ENCODE measurements at regions not wholly inside any gene's neighbourhood (a gene's known extent, or its start where the extent isn't known, plus 50 kb on each side); places are given as distances from the start of the nearest gene placed in this dataset.
A peak's percentile ranks its signal among the peaks of the same experiment; 100 is the strongest.
"Not testable (repeated sequence)": the region's sequence is repeated elsewhere in the genome, so short reads cannot be mapped to it uniquely, and the experiment has no call there.

- H3K27ac ChIP-seq (ENCODE audit: low read depth in 2 of 2, low read length in 2 of 2), result no peak overlapping the region
- no peaks in the 10 kb centered on the region for H3K9me3 ChIP-seq (ENCODE audit: control insufficient read depth in 2 of 2, low read length in 2 of 2)
- no peaks in the 10 kb centered on the region for H3K36me3 ChIP-seq (ENCODE audit: control insufficient read depth in 2 of 2, insufficient read depth in 2 of 2, low read length in 2 of 2)
- H3K4me3 ChIP-seq (ENCODE audit: low read length in 2 of 2), result no peak overlapping the region
- H3K27me3 ChIP-seq (ENCODE audit: control insufficient read depth in 2 of 2, insufficient read depth in 2 of 2, low read length in 2 of 2), result no peaks in the 10 kb centered on the region
- H3K4me1 ChIP-seq (ENCODE audit: control insufficient read depth in 2 of 2, insufficient read depth in 2 of 2, low read length in 2 of 2), result no peaks in the 10 kb centered on the region
- no peak overlapping the region for H3K9ac ChIP-seq (ENCODE audit: low read depth in 1 of 2, low read length in 2 of 2)
Measured at GRCh38 chr12:42030588-42030987, 114.1 kb downstream of the GXYLT1 start.

GRCh38 chr12:42027546-42027945, 117.1 kb downstream of the GXYLT1 start:
- H3K27me3 ChIP-seq (ENCODE audit: control insufficient read depth in 2 of 2, insufficient read depth in 2 of 2, low read length in 2 of 2), result peaks cover 0 to 5% of the 10 kb centered on the region in 2 donors
- H3K4me1 ChIP-seq (ENCODE audit: control insufficient read depth in 2 of 2, insufficient read depth in 2 of 2, low read length in 2 of 2), result no peaks in the 10 kb centered on the region
- no peak overlapping the region for H3K9ac ChIP-seq (ENCODE audit: low read depth in 1 of 2, low read length in 2 of 2)
- no peaks in the 10 kb centered on the region for H3K9me3 ChIP-seq (ENCODE audit: control insufficient read depth in 2 of 2, low read length in 2 of 2)
- no peaks in the 10 kb centered on the region for H3K36me3 ChIP-seq (ENCODE audit: control insufficient read depth in 2 of 2, insufficient read depth in 2 of 2, low read length in 2 of 2)
- H3K27ac ChIP-seq (ENCODE audit: low read depth in 2 of 2, low read length in 2 of 2), result no peak overlapping the region
- no peak overlapping the region for H3K4me3 ChIP-seq (ENCODE audit: low read length in 2 of 2)

GRCh38 chr12:42024495-42024830, 120.2 kb downstream of the GXYLT1 start:
- H3K4me1 ChIP-seq (ENCODE audit: control insufficient read depth in 2 of 2, insufficient read depth in 2 of 2, low read length in 2 of 2), result no peaks in the 10 kb centered on the region
- H3K4me3 ChIP-seq (ENCODE audit: low read length in 2 of 2), result no peak overlapping the region

GRCh38 chr12:42023733-42024494, 120.8 kb downstream of the GXYLT1 start:
- no peaks in the 10 kb centered on the region for H3K36me3 ChIP-seq (ENCODE audit: control insufficient read depth in 2 of 2, insufficient read depth in 2 of 2, low read length in 2 of 2)
- no peak overlapping the region for H3K9ac ChIP-seq (ENCODE audit: low read depth in 1 of 2, low read length in 2 of 2)
- H3K4me1 ChIP-seq (ENCODE audit: control insufficient read depth in 2 of 2, insufficient read depth in 2 of 2, low read length in 2 of 2), result no peaks in the 10 kb centered on the region
- peak overlapping the region; percentile 52 to 62 for H3K4me3 ChIP-seq (ENCODE audit: low read length in 2 of 2)
- H3K27me3 ChIP-seq (ENCODE audit: control insufficient read depth in 2 of 2, insufficient read depth in 2 of 2, low read length in 2 of 2), result peaks cover 0 to 5% of the 10 kb centered on the region in 2 donors
- no peak overlapping the region for H3K27ac ChIP-seq (ENCODE audit: low read depth in 2 of 2, low read length in 2 of 2)
- H3K9me3 ChIP-seq (ENCODE audit: control insufficient read depth in 2 of 2, low read length in 2 of 2), result no peaks in the 10 kb centered on the region

More at GRCh38 chr12:42024495-42024830, 120.2 kb downstream of the GXYLT1 start:
- Histone ChIP-seq H3K9me3 (ENCODE audit: control insufficient read depth in 2 of 2, low read length in 2 of 2) (no peaks in the 10 kb centered on the region), H3K27ac (ENCODE audit: low read depth in 2 of 2, low read length in 2 of 2) (no peak overlapping the region), H3K9ac (ENCODE audit: low read depth in 1 of 2, low read length in 2 of 2) (no peak overlapping the region), H3K36me3 (ENCODE audit: control insufficient read depth in 2 of 2, insufficient read depth in 2 of 2, low read length in 2 of 2) (no peaks in the 10 kb centered on the region), H3K27me3 (ENCODE audit: control insufficient read depth in 2 of 2, insufficient read depth in 2 of 2, low read length in 2 of 2) (peaks cover 0 to 5% of the 10 kb centered on the region in 2 donors)

GRCh38 chr12:42021937-42022336, 122.7 kb downstream of the GXYLT1 start:
- not testable (repeated sequence) for H3K4me1 ChIP-seq (ENCODE audit: control insufficient read depth in 2 of 2, insufficient read depth in 2 of 2, low read length in 2 of 2); H3K36me3 ChIP-seq (ENCODE audit: control insufficient read depth in 2 of 2, insufficient read depth in 2 of 2, low read length in 2 of 2); H3K27me3 ChIP-seq (ENCODE audit: control insufficient read depth in 2 of 2, insufficient read depth in 2 of 2, low read length in 2 of 2); H3K27ac ChIP-seq (ENCODE audit: low read depth in 2 of 2, low read length in 2 of 2); H3K9me3 ChIP-seq (ENCODE audit: control insufficient read depth in 2 of 2, low read length in 2 of 2); H3K4me3 ChIP-seq (ENCODE audit: low read length in 2 of 2); H3K9ac ChIP-seq (ENCODE audit: low read depth in 1 of 2, low read length in 2 of 2)

GRCh38 chr12:42021469-42021868, 123.2 kb downstream of the GXYLT1 start:
- H3K27me3 ChIP-seq (ENCODE audit: control insufficient read depth in 2 of 2, insufficient read depth in 2 of 2, low read length in 2 of 2), result peaks cover 0 to 5% of the 10 kb centered on the region in 2 donors
- no peak overlapping the region for H3K9ac ChIP-seq (ENCODE audit: low read depth in 1 of 2, low read length in 2 of 2)
- no peaks in the 10 kb centered on the region for H3K9me3 ChIP-seq (ENCODE audit: control insufficient read depth in 2 of 2, low read length in 2 of 2)
- H3K4me3 ChIP-seq (ENCODE audit: low read length in 2 of 2), result no peak overlapping the region
- no peak overlapping the region for H3K27ac ChIP-seq (ENCODE audit: low read depth in 2 of 2, low read length in 2 of 2)
- H3K36me3 ChIP-seq (ENCODE audit: control insufficient read depth in 2 of 2, insufficient read depth in 2 of 2, low read length in 2 of 2), result no peaks in the 10 kb centered on the region
- no peaks in the 10 kb centered on the region for H3K4me1 ChIP-seq (ENCODE audit: control insufficient read depth in 2 of 2, insufficient read depth in 2 of 2, low read length in 2 of 2)

- no peak overlapping the region for H3K9ac ChIP-seq (ENCODE audit: low read depth in 1 of 2, low read length in 2 of 2)
- H3K27me3 ChIP-seq (ENCODE audit: control insufficient read depth in 2 of 2, insufficient read depth in 2 of 2, low read length in 2 of 2), result peaks cover 0 to 5% of the 10 kb centered on the region in 2 donors
- no peak overlapping the region for H3K27ac ChIP-seq (ENCODE audit: low read depth in 2 of 2, low read length in 2 of 2)
- H3K4me3 ChIP-seq (ENCODE audit: low read length in 2 of 2), result no peak overlapping the region
- no peaks in the 10 kb centered on the region for H3K9me3 ChIP-seq (ENCODE audit: control insufficient read depth in 2 of 2, low read length in 2 of 2)
- no peaks in the 10 kb centered on the region for H3K4me1 ChIP-seq (ENCODE audit: control insufficient read depth in 2 of 2, insufficient read depth in 2 of 2, low read length in 2 of 2)
- H3K36me3 ChIP-seq (ENCODE audit: control insufficient read depth in 2 of 2, insufficient read depth in 2 of 2, low read length in 2 of 2), result no peaks in the 10 kb centered on the region
Measured at GRCh38 chr12:42020226-42020625, 124.4 kb downstream of the GXYLT1 start.

- Histone ChIP-seq H3K4me1 (ENCODE audit: control insufficient read depth in 2 of 2, insufficient read depth in 2 of 2, low read length in 2 of 2) (no peaks in the 10 kb centered on the region), H3K27me3 (ENCODE audit: control insufficient read depth in 2 of 2, insufficient read depth in 2 of 2, low read length in 2 of 2) (peaks cover 0 to 5% of the 10 kb centered on the region in 2 donors), H3K27ac (ENCODE audit: low read depth in 2 of 2, low read length in 2 of 2) (no peak overlapping the region), H3K4me3 (ENCODE audit: low read length in 2 of 2) (no peak overlapping the region), H3K36me3 (ENCODE audit: control insufficient read depth in 2 of 2, insufficient read depth in 2 of 2, low read length in 2 of 2) (no peaks in the 10 kb centered on the region), H3K9ac (ENCODE audit: low read depth in 1 of 2, low read length in 2 of 2) (no peak overlapping the region), H3K9me3 (ENCODE audit: control insufficient read depth in 2 of 2, low read length in 2 of 2) (no peaks in the 10 kb centered on the region)
Measured at GRCh38 chr12:42019746-42020145, 124.9 kb downstream of the GXYLT1 start.

GRCh38 chr12:42017051-42017450, 127.6 kb downstream of the GXYLT1 start:
- Histone ChIP-seq H3K9me3 (ENCODE audit: control insufficient read depth in 2 of 2, low read length in 2 of 2) (no peaks in the 10 kb centered on the region), H3K27me3 (ENCODE audit: control insufficient read depth in 2 of 2, insufficient read depth in 2 of 2, low read length in 2 of 2) (no peaks in the 10 kb centered on the region), H3K27ac (ENCODE audit: low read depth in 2 of 2, low read length in 2 of 2) (no peak overlapping the region), H3K4me1 (ENCODE audit: control insufficient read depth in 2 of 2, insufficient read depth in 2 of 2, low read length in 2 of 2) (no peaks in the 10 kb centered on the region), H3K36me3 (ENCODE audit: control insufficient read depth in 2 of 2, insufficient read depth in 2 of 2, low read length in 2 of 2) (no peaks in the 10 kb centered on the region), H3K4me3 (ENCODE audit: low read length in 2 of 2) (no peak overlapping the region), H3K9ac (ENCODE audit: low read depth in 1 of 2, low read length in 2 of 2) (no peak overlapping the region)

GRCh38 chr12:42015051-42015461, 129.6 kb downstream of the GXYLT1 start:
- H3K36me3 ChIP-seq (ENCODE audit: control insufficient read depth in 2 of 2, insufficient read depth in 2 of 2, low read length in 2 of 2), result no peaks in the 10 kb centered on the region
- no peaks in the 10 kb centered on the region for H3K4me1 ChIP-seq (ENCODE audit: control insufficient read depth in 2 of 2, insufficient read depth in 2 of 2, low read length in 2 of 2)
- no peaks in the 10 kb centered on the region for H3K9me3 ChIP-seq (ENCODE audit: control insufficient read depth in 2 of 2, low read length in 2 of 2)
- H3K9ac ChIP-seq (ENCODE audit: low read depth in 1 of 2, low read length in 2 of 2), result no peak overlapping the region
- no peaks in the 10 kb centered on the region for H3K27me3 ChIP-seq (ENCODE audit: control insufficient read depth in 2 of 2, insufficient read depth in 2 of 2, low read length in 2 of 2)
- no peak overlapping the region for H3K27ac ChIP-seq (ENCODE audit: low read depth in 2 of 2, low read length in 2 of 2)
- no peak overlapping the region for H3K4me3 ChIP-seq (ENCODE audit: low read length in 2 of 2)

All from mucosa of rectum (tissue), 2 donors.